GM12878 (cell line): ENCODE measurements at regions not wholly inside any gene's neighbourhood (a gene's known extent, or its start where the extent isn't known, plus 50 kb on each side); places are given as distances from the start of the nearest gene placed in this dataset.

Experiments
- BCL11A ChIP-seq: IDR thresholded peaks from 2 replicates; pipeline ENCODE4 v1.6.1; 2011; ENCODE audit warnings: low read depth, low read length
- BCL3 ChIP-seq: IDR thresholded peaks from 2 replicates; pipeline ENCODE4 v1.6.1; 2011; ENCODE audit warnings: borderline replicate concordance, low read depth, mild to moderate bottlenecking, moderate library complexity, low read length; ENCODE audit not compliant: insufficient read depth, poor library complexity, severe bottlenecking
- CBX5 ChIP-seq: sonication (generic); IDR thresholded peaks from 2 replicates; pipeline ENCODE4 v1.6.1; 2016; ENCODE audit warnings: low read depth, moderate library complexity, mild to moderate bottlenecking, inconsistent platforms
- CREB1 ChIP-seq: IDR thresholded peaks from 2 replicates; pipeline ENCODE4 v1.6.1; 2012; ENCODE audit warnings: low read depth, mild to moderate bottlenecking, inconsistent platforms
- CUX1 ChIP-seq: IDR thresholded peaks from 2 replicates; pipeline ENCODE4 v1.6.1; 2012; ENCODE audit warnings: improper control_type of control experiment, low read depth, low read length; ENCODE audit not compliant: insufficient replicate concordance
- FOS ChIP-seq: IDR thresholded peaks from 3 replicates; pipeline ENCODE4 v1.6.1; 2011; ENCODE audit warnings: borderline replicate concordance; ENCODE audit not compliant: insufficient read length; ENCODE audit errors: extremely low read depth
- HDGF ChIP-seq: fragments of 450-650 bp; IDR thresholded peaks from 2 replicates; pipeline ENCODE4 v1.6.1; 2016; ENCODE audit warnings: antibody characterized with exemption
- JUNB ChIP-seq: IDR thresholded peaks from 2 replicates; pipeline ENCODE4 v1.6.1; 2016; ENCODE audit warnings: antibody characterized with exemption, mild to moderate bottlenecking
- LARP7 ChIP-seq: fragments of 450-650 bp; IDR thresholded peaks from 2 replicates; pipeline ENCODE4 v1.6.1; 2017; ENCODE audit warnings: mild to moderate bottlenecking
- MEF2A ChIP-seq: IDR thresholded peaks from 2 replicates; pipeline ENCODE4 v1.6.1; 2011; ENCODE audit warnings: low read depth, mild to moderate bottlenecking, low read length, moderate library complexity; ENCODE audit not compliant: insufficient read depth
- MEF2B ChIP-seq: fragments of 450-650 bp; IDR thresholded peaks from 2 replicates; pipeline ENCODE4 v1.6.1; 2018; ENCODE audit warnings: mild to moderate bottlenecking, moderate library complexity; ENCODE audit not compliant: partially characterized antibody, poor library complexity, severe bottlenecking
- PKNOX1 ChIP-seq: fragments of 450-650 bp; IDR thresholded peaks from 2 replicates; pipeline ENCODE4 v1.6.1; 2016; ENCODE audit warnings: mild to moderate bottlenecking
- RUNX3 ChIP-seq: IDR thresholded peaks from 2 replicates; pipeline ENCODE4 v1.6.1; 2012; ENCODE audit warnings: low read length, inconsistent platforms
- SMARCA5 ChIP-seq: fragments of 450-650 bp; IDR thresholded peaks from 2 replicates; pipeline ENCODE4 v1.6.1; 2017; ENCODE audit warnings: mild to moderate bottlenecking
- TBL1XR1 ChIP-seq: IDR thresholded peaks from 2 replicates; pipeline ENCODE4 v1.6.1; 2012; ENCODE audit warnings: low read depth, low read length, improper control_type of control experiment
- TCF3 ChIP-seq: IDR thresholded peaks from 2 replicates; pipeline ENCODE4 v1.6.1; 2012; ENCODE audit warnings: low read depth, mild to moderate bottlenecking, low read length, borderline replicate concordance; ENCODE audit not compliant: insufficient read depth
- ZNF207 ChIP-seq: fragments of 450-650 bp; IDR thresholded peaks from 2 replicates; pipeline ENCODE4 v1.6.1; 2014; ENCODE audit warnings: antibody characterized with exemption, mild to moderate bottlenecking, borderline replicate concordance
- TF ChIP-seq, protein P1 (sequence below): IDR thresholded peaks from 2 replicates; pipeline ENCODE4 v1.6.1; 2011; ENCODE audit warnings: low read depth, low read length, improper control_type of control experiment, borderline replicate concordance

DNA sequence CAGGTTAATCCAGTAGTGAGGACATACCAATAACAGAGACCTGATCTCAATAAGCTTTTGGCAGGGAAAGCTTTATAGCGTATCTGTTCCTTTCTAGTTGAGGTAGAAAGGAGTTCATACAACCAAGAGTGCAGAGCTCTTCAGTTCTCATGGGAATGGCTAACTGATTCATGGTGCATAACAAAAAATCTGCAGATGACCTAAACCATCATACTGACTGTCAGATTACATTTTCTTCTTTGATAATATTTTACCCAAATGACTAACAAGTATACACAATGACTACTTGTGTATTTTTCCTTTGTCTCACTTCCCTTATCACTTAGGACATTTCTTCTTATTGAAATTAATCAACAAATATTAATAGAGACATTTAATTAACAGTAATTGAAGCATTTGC lies 140.0 kb upstream of the SERTAD2 start (continued):
- no peak for TF ChIP-seq TCF3
- 0 out of 2 replicates have a peak, but pooled peaks have one; percentile 31 for TF ChIP-seq BCL11A
- TF ChIP-seq ZNF207, result no peak
- TF ChIP-seq LARP7, result no peak
- TF ChIP-seq SMARCA5, result no peak
- peak; percentile 89 for TF ChIP-seq JUNB
- TF ChIP-seq MEF2B, result peak; percentile 58
- 0 out of 2 replicates have a peak, but pooled peaks have one; percentile 15 for TF ChIP-seq PKNOX1
- TF ChIP-seq CBX5, result no peak
- TF ChIP-seq CREB1, result no peak
- TF ChIP-seq HDGF, result no peak
- no peak for TF ChIP-seq TBL1XR1
- no peak for TF ChIP-seq FOS
- no peak for TF ChIP-seq BCL3
- TF ChIP-seq CUX1, result no peak
- TF ChIP-seq MEF2A, result no peak
- TF ChIP-seq RUNX3, result peak; percentile 27; the same call in 1 of the 2 replicates
- TF ChIP-seq, protein P1, sequence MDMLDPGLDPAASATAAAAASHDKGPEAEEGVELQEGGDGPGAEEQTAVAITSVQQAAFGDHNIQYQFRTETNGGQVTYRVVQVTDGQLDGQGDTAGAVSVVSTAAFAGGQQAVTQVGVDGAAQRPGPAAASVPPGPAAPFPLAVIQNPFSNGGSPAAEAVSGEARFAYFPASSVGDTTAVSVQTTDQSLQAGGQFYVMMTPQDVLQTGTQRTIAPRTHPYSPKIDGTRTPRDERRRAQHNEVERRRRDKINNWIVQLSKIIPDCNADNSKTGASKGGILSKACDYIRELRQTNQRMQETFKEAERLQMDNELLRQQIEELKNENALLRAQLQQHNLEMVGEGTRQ, result no peak
